ENCODE measurements at regions not wholly inside any gene's neighbourhood (a gene's known extent, or its start where the extent isn't known, plus 50 kb on each side); places are given as distances from the start of the nearest gene placed in this dataset.

GRCh38 chr11:106585061-106585460 is 433.2 kb downstream of the GUCY1A2 start:
- no peaks in the 10 kb centered on the region for H3K36me3 Mint-ChIP-seq
- ATAC-seq (no peak), DNase-seq (ENCODE audit: low spot score in 2 of 2) (no peak)
- no peak overlapping the region for H3K4me3 Mint-ChIP-seq
- H3K9me3 Mint-ChIP-seq: peaks cover 11% of the 10 kb centered on the region
- no peak overlapping the region for H3K27ac Mint-ChIP-seq
- no peaks in the 10 kb centered on the region for H3K4me1 Mint-ChIP-seq

DNA sequence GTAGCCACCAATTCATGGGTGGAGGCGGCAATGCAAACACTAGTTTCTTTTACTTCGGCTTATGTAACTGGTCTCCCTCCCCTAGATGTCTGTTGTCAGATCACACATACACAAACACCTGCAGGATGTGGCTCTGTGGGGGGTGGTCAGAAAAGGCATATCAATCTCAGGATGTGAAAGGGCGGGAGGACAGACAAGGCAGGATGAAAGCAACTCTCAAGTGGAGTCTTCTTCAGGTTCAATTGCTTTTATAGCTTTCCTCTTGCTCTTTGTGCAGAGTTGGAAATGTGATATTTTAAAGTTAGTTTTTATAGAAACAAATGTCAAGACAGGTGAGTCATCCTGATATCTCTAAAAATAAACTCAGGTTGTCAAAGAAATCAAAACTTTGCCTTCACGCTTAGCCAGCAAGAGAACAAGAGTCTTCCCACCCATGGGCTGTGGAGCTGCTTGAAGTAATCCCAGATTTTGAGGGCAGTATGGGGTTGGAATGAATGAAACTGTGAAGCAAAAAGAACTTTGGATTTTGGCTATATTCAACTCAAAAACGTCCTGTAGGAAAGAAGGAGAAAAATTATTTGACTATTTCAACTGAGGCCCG is 423.4 kb downstream of the GUCY1A2 start:
- ATAC-seq (no peak), DNase-seq (ENCODE audit: low spot score in 2 of 2) (no peak)
- H3K9me3 Mint-ChIP-seq: peaks cover 3% of the 10 kb centered on the region
- no peak overlapping the region for H3K4me3 Mint-ChIP-seq
- no peak overlapping the region for H3K27ac Mint-ChIP-seq
- no peaks in the 10 kb centered on the region for H3K4me1 Mint-ChIP-seq
- H3K36me3 Mint-ChIP-seq: no peaks in the 10 kb centered on the region

GRCh38 chr11:106601684-106602297 is 416.5 kb downstream of the GUCY1A2 start:
- H3K36me3 Mint-ChIP-seq: no peaks in the 10 kb centered on the region
- H3K4me1 Mint-ChIP-seq: no peaks in the 10 kb centered on the region
- DNase-seq (ENCODE audit: low spot score in 2 of 2) (no peak), ATAC-seq (no peak)
- no peak overlapping the region for H3K27ac Mint-ChIP-seq
- peaks cover 5% of the 10 kb centered on the region for H3K9me3 Mint-ChIP-seq
- H3K4me3 Mint-ChIP-seq: no peak overlapping the region

DNA sequence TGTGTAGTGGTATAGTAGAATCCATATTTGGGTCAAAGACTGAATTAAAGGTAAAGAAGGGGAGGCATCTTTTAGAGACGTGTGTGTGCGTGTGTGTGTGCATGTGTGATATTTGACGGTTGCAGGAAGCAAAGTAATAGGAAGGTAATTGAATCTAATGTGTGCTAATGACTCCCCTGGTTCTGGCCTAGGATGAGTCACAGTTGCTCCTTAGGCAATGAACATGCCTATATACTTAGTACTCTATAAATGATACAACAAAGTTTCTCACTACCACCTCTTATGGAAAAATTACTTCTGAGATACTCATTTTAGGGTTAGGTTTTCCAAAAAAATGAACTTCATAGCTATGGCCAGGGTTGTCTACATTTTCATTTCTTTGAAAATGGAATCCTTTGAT is 409.6 kb downstream of the GUCY1A2 start:
- Mint-ChIP-seq H3K36me3 (no peaks in the 10 kb centered on the region), H3K4me3 (no peak overlapping the region), H3K27ac (no peak overlapping the region), H3K4me1 (no peaks in the 10 kb centered on the region), H3K9me3 (peaks cover 28% of the 10 kb centered on the region)
- no peak for ATAC-seq
- DNase-seq (ENCODE audit: low spot score in 2 of 2): no peak

DNA sequence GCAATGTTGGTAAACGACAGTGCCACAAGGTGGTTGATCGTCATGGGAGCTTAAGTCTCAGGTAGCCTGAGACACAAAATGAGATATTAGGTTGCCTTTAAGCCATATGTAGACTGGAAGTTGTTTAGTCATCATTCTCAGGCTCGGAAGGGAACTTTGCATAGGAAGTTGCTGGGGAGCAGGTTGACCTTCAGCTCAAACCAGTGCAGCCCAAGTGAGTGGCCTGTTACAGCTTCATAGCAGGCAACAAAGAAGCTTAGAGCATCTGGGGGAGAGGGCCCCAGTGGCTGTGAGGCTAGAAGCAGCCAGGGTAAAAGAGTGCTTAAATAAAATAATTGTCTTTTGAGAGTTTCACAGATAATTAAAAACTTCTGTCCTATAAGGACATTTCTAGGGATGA is 404.0 kb downstream of the GUCY1A2 start:
- Mint-ChIP-seq H3K4me1 (no peaks in the 10 kb centered on the region), H3K36me3 (no peaks in the 10 kb centered on the region), H3K9me3 (peaks cover 22% of the 10 kb centered on the region), H3K27ac (no peak overlapping the region), H3K4me3 (no peak overlapping the region)
- ATAC-seq (no peak), DNase-seq (ENCODE audit: low spot score in 2 of 2) (no peak)

DNA sequence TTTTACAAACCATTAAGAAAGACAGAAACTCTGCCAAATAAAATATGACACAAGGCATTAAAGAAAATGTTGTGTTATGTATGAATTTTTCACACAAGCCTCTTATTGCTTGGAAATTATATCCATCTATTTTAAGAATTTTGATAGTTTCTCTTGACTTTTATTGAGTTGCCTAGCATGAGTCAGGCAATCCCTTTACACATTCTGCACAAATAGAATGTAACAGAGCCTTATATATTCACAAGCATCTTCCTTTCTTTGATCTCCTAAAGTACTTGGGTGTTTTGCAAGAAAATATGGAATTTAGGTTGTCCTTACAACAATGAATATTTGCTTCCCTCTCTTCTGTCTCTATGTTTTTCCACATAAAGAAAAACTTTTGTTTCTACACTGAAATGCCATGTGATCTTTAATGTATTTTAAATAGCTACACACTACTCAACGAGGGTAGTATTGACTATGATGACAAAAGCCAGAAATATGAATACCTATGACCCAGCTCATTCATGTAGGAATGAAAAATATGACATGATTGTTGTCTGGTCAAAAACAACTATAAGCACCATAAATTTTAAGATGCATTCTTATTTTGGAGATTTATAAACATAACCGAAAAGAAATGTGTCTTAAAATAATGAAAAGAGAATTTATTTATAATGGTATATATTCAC is 398.8 kb downstream of the GUCY1A2 start:
- no peaks in the 10 kb centered on the region for H3K4me1 Mint-ChIP-seq
- no peak overlapping the region for H3K27ac Mint-ChIP-seq
- DNase-seq (ENCODE audit: low spot score in 2 of 2) (no peak), ATAC-seq (no peak)
- H3K4me3 Mint-ChIP-seq: no peak overlapping the region
- no peaks in the 10 kb centered on the region for H3K36me3 Mint-ChIP-seq
- peaks cover 19% of the 10 kb centered on the region for H3K9me3 Mint-ChIP-seq

DNA sequence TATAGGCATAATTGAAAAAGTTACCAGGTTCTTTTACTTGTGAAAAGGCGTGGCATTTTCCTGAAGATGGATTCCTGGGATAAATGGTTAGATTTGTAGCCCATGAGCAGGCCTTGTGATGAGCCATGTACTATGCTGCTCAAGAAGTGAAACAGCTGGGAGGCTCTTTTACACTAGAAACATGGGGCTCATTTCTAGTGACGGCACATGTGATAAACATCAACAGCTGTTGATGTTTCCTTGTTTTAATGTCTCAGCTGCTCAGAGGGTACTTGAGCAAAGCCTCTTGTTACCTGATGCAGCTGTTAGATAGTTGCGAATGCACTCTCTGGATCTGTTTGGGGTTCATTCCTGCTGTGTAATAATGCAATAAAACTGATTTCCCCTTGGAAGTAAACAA is 396.8 kb downstream of the GUCY1A2 start:
- no peak overlapping the region for H3K27ac Mint-ChIP-seq
- no peak for DNase-seq (ENCODE audit: low spot score in 2 of 2)
- no peak for ATAC-seq
- H3K9me3 Mint-ChIP-seq: peaks cover 22% of the 10 kb centered on the region
- no peak overlapping the region for H3K4me3 Mint-ChIP-seq
- H3K36me3 Mint-ChIP-seq: no peaks in the 10 kb centered on the region
- no peaks in the 10 kb centered on the region for H3K4me1 Mint-ChIP-seq
